CD14-positive monocyte (primary cell): ENCODE measurements at regions not wholly inside any gene's neighbourhood (a gene's known extent, or its start where the extent isn't known, plus 50 kb on each side); places are given as distances from the start of the nearest gene placed in this dataset.

Experiments
- DNase-seq, 3 donors: peaks; one replicate each; pipeline ENCODE4 v3.0.0-alpha.2; 2011 to 2022
- H2AFZ ChIP-seq: 2 replicates; pipeline ENCODE4 v1.6.0; 2012; ENCODE audit warnings: mild to moderate bottlenecking, low read depth, low read length, inconsistent platforms; ENCODE audit not compliant: insufficient read depth, poor library complexity, severe bottlenecking
- H3K27ac ChIP-seq, 2 donors: 1 replicate in 1 of 2; 2 replicates in 1 of 2; pipeline ENCODE4 v1.5.1; 2012 to 2013; ENCODE audit warnings: low read length in 2 of 2, control low read depth in 1 of 2, inconsistent platforms in 1 of 2, low read depth in 1 of 2, mild to moderate bottlenecking in 1 of 2
- H3K27me3 ChIP-seq, 2 donors: one replicate each; pipeline versions ENCODE4 v1.6.0 to v1.6.1; 2011 to 2013; ENCODE audit warnings: low read length in 2 of 2; ENCODE audit not compliant: control insufficient read depth in 2 of 2, insufficient read depth in 2 of 2
- H3K36me3 ChIP-seq, 2 donors: replicated peaks in 1 of 2; 1 replicate in 1 of 2; 2 replicates in 1 of 2; pipeline versions ENCODE4 v1.5.1 to v1.6.1; 2012 to 2013; ENCODE audit warnings: low read length in 2 of 2, control low read depth in 1 of 2, inconsistent platforms in 1 of 2, mild to moderate bottlenecking in 1 of 2; ENCODE audit not compliant: insufficient read depth in 2 of 2, control insufficient read depth in 1 of 2
- H3K4me1 ChIP-seq, 2 donors: 1 replicate in 1 of 2; 2 replicates in 1 of 2; pipeline versions ENCODE4 v1.5.1 to v1.6.1; 2012 to 2013; ENCODE audit warnings: low read length in 2 of 2, control low read depth in 1 of 2, inconsistent platforms in 1 of 2, mild to moderate bottlenecking in 1 of 2, moderate library complexity in 1 of 2; ENCODE audit not compliant: insufficient read depth in 2 of 2, control insufficient read depth in 1 of 2
- H3K4me2 ChIP-seq: replicated peaks from 2 replicates; pipeline ENCODE3; 2012; ENCODE audit warnings: low read length, moderate library complexity, mild to moderate bottlenecking; ENCODE audit not compliant: poor library complexity, severe bottlenecking; ENCODE audit errors: extremely low read depth
- H3K4me3 ChIP-seq, 3 experiments: fragments of 200-600 bp in 1 of 3; sonication (generic) in 1 of 3; replicated peaks in 1 of 3; 1 replicate in 2 of 3; 2 replicates in 1 of 3; pipeline ENCODE4 v1.5.1; 2011 to 2013; ENCODE audit warnings: low read length in 3 of 3, mild to moderate bottlenecking in 3 of 3, control low read depth in 2 of 3, low read depth in 2 of 3, inconsistent platforms in 1 of 3, moderate library complexity in 1 of 3
- H3K79me2 ChIP-seq: 2 replicates; pipeline ENCODE4 v1.6.0; 2012; ENCODE audit warnings: mild to moderate bottlenecking, control low read depth, inconsistent platforms, low read length, moderate library complexity; ENCODE audit not compliant: insufficient read depth
- H3K9ac ChIP-seq: 2 replicates; pipeline ENCODE4 v1.6.0; 2017; ENCODE audit warnings: low read length, mild to moderate bottlenecking; ENCODE audit not compliant: insufficient read depth, poor library complexity, severe bottlenecking
- H3K9me3 ChIP-seq, 2 donors: replicated peaks in 1 of 2; 1 replicate in 1 of 2; 2 replicates in 1 of 2; pipeline versions ENCODE4 v1.5.1 to v1.6.1; 2012 to 2013; ENCODE audit warnings: low read length in 2 of 2, control low read depth in 1 of 2; ENCODE audit not compliant: control insufficient read depth in 1 of 2, insufficient read depth in 1 of 2
- H4K20me1 ChIP-seq: 2 replicates; pipeline ENCODE4 v1.6.0; 2012; ENCODE audit warnings: mild to moderate bottlenecking, low read length, control low read depth, moderate library complexity; ENCODE audit not compliant: insufficient read depth
- H3K27ac Mint-ChIP-seq, 7 donors: one replicate each; pipeline ENCODE4 v1.8.0; 2020; ENCODE audit warnings: mild to moderate bottlenecking in 7 of 7, mixed read lengths in 7 of 7, moderate library complexity in 6 of 7, inconsistent platforms in 2 of 7
- H3K27me3 Mint-ChIP-seq, 3 donors: one replicate each; pipeline ENCODE4 v1.8.0; 2021 to 2022; ENCODE audit warnings: low read depth in 3 of 3, mild to moderate bottlenecking in 3 of 3, mixed read lengths in 3 of 3, moderate library complexity in 3 of 3, inconsistent platforms in 1 of 3
- H3K36me3 Mint-ChIP-seq, 2 donors: one replicate each; pipeline ENCODE4 v1.8.0; 2020; ENCODE audit warnings: mixed read lengths in 2 of 2, inconsistent platforms in 1 of 2, mild to moderate bottlenecking in 1 of 2
- H3K4me1 Mint-ChIP-seq: one replicate; pipeline ENCODE4 v1.8.0; 2020; ENCODE audit warnings: mild to moderate bottlenecking, mixed read lengths
- H3K4me3 Mint-ChIP-seq, 2 donors: one replicate each; pipeline ENCODE4 v1.8.0; 2020; ENCODE audit warnings: mild to moderate bottlenecking in 2 of 2, mixed read lengths in 2 of 2, moderate library complexity in 1 of 2
- H3K9me3 Mint-ChIP-seq, 7 donors: one replicate each; pipeline ENCODE4 v1.8.0; 2020 to 2022; ENCODE audit warnings: mixed read lengths in 7 of 7, mild to moderate bottlenecking in 6 of 7, moderate library complexity in 6 of 7, inconsistent platforms in 2 of 7
- WGBS: methylation state at CpG from one replicate; pipeline ENCODE4 v1.1.5; 2013; ENCODE audit warnings: missing lambda C conversion rate; ENCODE audit not compliant: insufficient coverage; 5-methylcytosine and 5-hydroxymethylcytosine counted together
- intact Hi-C, 2 donors: fragments of 100-400 bp; cut with micrococcal nuclease; formaldehyde crosslinking; loops; one replicate each; pipeline versions ENCODE4 v1.15.0 to v1.15.1; 2023
- TF ChIP-seq, protein P1 (sequence below): fragments of 200-600 bp; IDR thresholded peaks from one replicate; pipeline ENCODE4 v1.8.0; 2022; ENCODE audit warnings: antibody characterized with exemption, mild to moderate bottlenecking

DNA sequence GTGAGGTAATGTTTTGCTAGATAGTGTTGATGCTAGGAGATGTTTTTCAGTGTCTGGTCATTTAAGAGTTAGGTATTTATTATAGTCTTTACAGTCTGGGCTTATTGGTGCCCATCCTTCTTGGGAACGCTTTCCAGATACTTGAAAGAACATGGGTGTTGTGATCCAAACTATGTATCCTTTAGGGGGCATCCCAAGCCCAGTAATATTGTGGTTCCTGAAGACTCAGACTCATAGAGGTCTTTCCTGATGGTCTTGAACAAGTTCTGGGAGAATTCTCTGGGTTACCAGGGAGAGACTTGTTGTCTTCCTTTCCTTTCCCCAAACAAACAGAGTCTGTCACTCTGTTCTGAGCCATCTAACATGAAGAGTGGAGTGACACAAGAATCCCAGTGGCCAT, 99.7 kb upstream of the LRRC3B start:
- H2AFZ ChIP-seq, result no peak overlapping the region
- H3K4me1 ChIP-seq, result no peaks in the 10 kb centered on the region
- Mint-ChIP-seq H3K27me3 (no peaks in the 10 kb centered on the region), H3K4me1 (no peaks in the 10 kb centered on the region), H3K4me3 (no peak overlapping the region), H3K27ac (no peak overlapping the region), H3K9me3 (peaks cover 11 to 20% (median 15%) of the 10 kb centered on the region in 7 donors), H3K36me3 (no peaks in the 10 kb centered on the region)
- no peak overlapping the region for H3K4me3 ChIP-seq
- H3K79me2 ChIP-seq, result no peaks in the 10 kb centered on the region
- DNase-seq, result no peak
- no peak overlapping the region for H3K9ac ChIP-seq
- H3K9me3 ChIP-seq, result peaks cover 16 to 45% of the 10 kb centered on the region in 2 donors
- intact Hi-C loops, result no loop called here
- no CpG with 5 or more reads among the region's 1 CpG for WGBS
- TF ChIP-seq, protein P1, sequence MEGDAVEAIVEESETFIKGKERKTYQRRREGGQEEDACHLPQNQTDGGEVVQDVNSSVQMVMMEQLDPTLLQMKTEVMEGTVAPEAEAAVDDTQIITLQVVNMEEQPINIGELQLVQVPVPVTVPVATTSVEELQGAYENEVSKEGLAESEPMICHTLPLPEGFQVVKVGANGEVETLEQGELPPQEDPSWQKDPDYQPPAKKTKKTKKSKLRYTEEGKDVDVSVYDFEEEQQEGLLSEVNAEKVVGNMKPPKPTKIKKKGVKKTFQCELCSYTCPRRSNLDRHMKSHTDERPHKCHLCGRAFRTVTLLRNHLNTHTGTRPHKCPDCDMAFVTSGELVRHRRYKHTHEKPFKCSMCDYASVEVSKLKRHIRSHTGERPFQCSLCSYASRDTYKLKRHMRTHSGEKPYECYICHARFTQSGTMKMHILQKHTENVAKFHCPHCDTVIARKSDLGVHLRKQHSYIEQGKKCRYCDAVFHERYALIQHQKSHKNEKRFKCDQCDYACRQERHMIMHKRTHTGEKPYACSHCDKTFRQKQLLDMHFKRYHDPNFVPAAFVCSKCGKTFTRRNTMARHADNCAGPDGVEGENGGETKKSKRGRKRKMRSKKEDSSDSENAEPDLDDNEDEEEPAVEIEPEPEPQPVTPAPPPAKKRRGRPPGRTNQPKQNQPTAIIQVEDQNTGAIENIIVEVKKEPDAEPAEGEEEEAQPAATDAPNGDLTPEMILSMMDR, result no peak
- H3K36me3 ChIP-seq, result no peaks in the 10 kb centered on the region
- H4K20me1 ChIP-seq, result no peaks in the 10 kb centered on the region
- no peak overlapping the region for H3K27ac ChIP-seq
- H3K4me2 ChIP-seq, result no peak overlapping the region
- H3K27me3 ChIP-seq, result no peaks in the 10 kb centered on the region

DNA sequence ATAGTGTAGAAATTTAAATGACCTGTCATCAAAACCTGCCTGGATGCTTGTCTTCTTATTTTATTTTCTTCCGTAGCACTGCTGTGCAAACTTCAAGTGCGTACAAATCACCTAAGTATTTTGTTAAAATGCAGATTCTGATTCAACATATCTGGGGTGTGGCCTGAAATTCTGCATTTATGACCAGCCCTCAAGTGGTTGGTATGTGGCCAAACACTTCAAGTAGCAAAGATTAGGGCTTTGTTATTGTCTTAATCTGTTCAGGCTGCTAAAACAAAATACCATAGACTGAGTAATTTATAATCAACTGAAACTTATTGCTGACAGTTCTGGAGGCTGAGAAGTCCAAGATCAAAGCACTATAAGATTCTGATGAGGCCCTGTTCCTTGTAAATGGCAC, 97.6 kb upstream of the LRRC3B start:
- TF ChIP-seq, protein P1, result no peak
- Histone ChIP-seq H2AFZ (no peak overlapping the region), H3K36me3 (no peaks in the 10 kb centered on the region), H3K27ac (no peak overlapping the region), H3K4me2 (no peak overlapping the region), H3K27me3 (no peaks in the 10 kb centered on the region), H3K9ac (no peak overlapping the region), H3K4me3 (no peak overlapping the region), H3K4me1 (no peaks in the 10 kb centered on the region), H3K79me2 (no peaks in the 10 kb centered on the region), H3K9me3 (peaks cover 14 to 45% of the 10 kb centered on the region in 2 donors), H4K20me1 (no peaks in the 10 kb centered on the region)
- WGBS, result no CpG with 5 or more reads among the region's 2 CpGs
- no peak for DNase-seq
- no peaks in the 10 kb centered on the region for H3K27me3 Mint-ChIP-seq
- H3K9me3 Mint-ChIP-seq, result peaks cover 13 to 26% (median 16%) of the 10 kb centered on the region in 7 donors
- no peaks in the 10 kb centered on the region for H3K36me3 Mint-ChIP-seq
- H3K27ac Mint-ChIP-seq, result no peak overlapping the region
- H3K4me3 Mint-ChIP-seq, result no peak overlapping the region
- no peaks in the 10 kb centered on the region for H3K4me1 Mint-ChIP-seq
- intact Hi-C loops, result no loop called here
